Mucosa of descending colon (tissue), 3 donors: ENCODE measurements at regions not wholly inside any gene's neighbourhood (a gene's known extent, or its start where the extent isn't known, plus 50 kb on each side); places are given as distances from the start of the nearest gene placed in this dataset.

Experiments
- ATAC-seq: fragments of 200-7000 bp; cut with Tn5 transposase; one replicate; pipeline ENCODE4 v1.9.1; 2020; ENCODE audit warnings: mild to moderate bottlenecking, moderate library complexity
- DNase-seq, 3 donors: peaks; one replicate each; pipeline ENCODE4 v3.0.0-alpha.2; 2020
- H3K36me3 ChIP-seq: fragments of 200-600 bp; one replicate; pipeline ENCODE4 v1.8.0; 2021; ENCODE audit warnings: low read depth, mild to moderate bottlenecking
- H3K4me1 ChIP-seq: fragments of 200-600 bp; one replicate; pipeline ENCODE4 v1.8.0; 2021; ENCODE audit warnings: low read depth, mild to moderate bottlenecking
- H3K4me3 ChIP-seq: fragments of 200-600 bp; one replicate; pipeline ENCODE4 v1.8.0; 2021; ENCODE audit warnings: mild to moderate bottlenecking
- H3K9me3 ChIP-seq: fragments of 200-600 bp; one replicate; pipeline ENCODE4 v1.8.0; 2021; ENCODE audit warnings: mild to moderate bottlenecking
- intact Hi-C, 2 donors: fragments of 100-400 bp; cut with DNase I in 1 of 2; cut with micrococcal nuclease in 1 of 2; formaldehyde crosslinking; loops; one replicate each; pipeline versions ENCODE4 v1.11.0 to v1.11.1; 2022; cut with DNase I, micrococcal nuclease
- TF ChIP-seq, protein P1 (sequence below): fragments of 200-600 bp; IDR thresholded peaks from one replicate; pipeline ENCODE4 v1.8.0; 2022; ENCODE audit warnings: antibody characterized with exemption, mild to moderate bottlenecking
- donor health status: DM: no; HTN: no; CAD: no; lungs with moderate emphysema.
- donor health status: DM: no; HTN: no; CAD: no.
- donor health status: DM: no; HTN: yes; CAD: no.

GRCh38 chr2:217742276-217742675 is 260.5 kb downstream of the TNS1 start:
- no peak for DNase-seq
- intact Hi-C loops = no loop called here
- no peaks in the 10 kb centered on the region for H3K36me3 ChIP-seq
- H3K4me3 ChIP-seq = no peak overlapping the region
- TF ChIP-seq, protein P1, sequence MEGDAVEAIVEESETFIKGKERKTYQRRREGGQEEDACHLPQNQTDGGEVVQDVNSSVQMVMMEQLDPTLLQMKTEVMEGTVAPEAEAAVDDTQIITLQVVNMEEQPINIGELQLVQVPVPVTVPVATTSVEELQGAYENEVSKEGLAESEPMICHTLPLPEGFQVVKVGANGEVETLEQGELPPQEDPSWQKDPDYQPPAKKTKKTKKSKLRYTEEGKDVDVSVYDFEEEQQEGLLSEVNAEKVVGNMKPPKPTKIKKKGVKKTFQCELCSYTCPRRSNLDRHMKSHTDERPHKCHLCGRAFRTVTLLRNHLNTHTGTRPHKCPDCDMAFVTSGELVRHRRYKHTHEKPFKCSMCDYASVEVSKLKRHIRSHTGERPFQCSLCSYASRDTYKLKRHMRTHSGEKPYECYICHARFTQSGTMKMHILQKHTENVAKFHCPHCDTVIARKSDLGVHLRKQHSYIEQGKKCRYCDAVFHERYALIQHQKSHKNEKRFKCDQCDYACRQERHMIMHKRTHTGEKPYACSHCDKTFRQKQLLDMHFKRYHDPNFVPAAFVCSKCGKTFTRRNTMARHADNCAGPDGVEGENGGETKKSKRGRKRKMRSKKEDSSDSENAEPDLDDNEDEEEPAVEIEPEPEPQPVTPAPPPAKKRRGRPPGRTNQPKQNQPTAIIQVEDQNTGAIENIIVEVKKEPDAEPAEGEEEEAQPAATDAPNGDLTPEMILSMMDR = no peak
- no peak for ATAC-seq
- H3K4me1 ChIP-seq = no peaks in the 10 kb centered on the region
- no peaks in the 10 kb centered on the region for H3K9me3 ChIP-seq

GRCh38 chr2:217741381-217741955 is 261.3 kb downstream of the TNS1 start:
- Histone ChIP-seq H3K9me3 (no peaks in the 10 kb centered on the region), H3K4me3 (no peak overlapping the region), H3K36me3 (no peaks in the 10 kb centered on the region), H3K4me1 (no peaks in the 10 kb centered on the region)
- no peak for ATAC-seq
- DNase-seq = no peak
- intact Hi-C loops = no loop called here
- TF ChIP-seq, protein P1 = no peak

DNA sequence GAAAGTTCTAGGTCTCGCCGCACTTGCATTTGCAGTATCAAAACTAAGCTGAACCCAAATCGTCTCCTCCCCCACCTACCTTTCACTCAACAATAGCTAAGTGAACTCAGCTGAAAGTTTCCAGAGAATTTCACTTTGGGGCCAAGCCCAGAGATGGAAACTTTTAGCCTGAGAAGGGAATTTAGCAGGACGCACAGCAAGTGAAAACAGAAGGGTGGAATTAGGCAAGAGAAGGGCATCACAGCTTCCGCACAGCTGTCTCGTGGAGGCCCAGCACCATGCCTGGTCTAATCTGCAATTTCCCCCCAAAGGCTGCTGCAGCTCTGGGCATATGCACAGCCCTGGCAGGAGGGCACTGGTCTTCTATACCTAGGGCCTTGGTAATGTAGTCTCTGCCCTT is 262.0 kb downstream of the TNS1 start:
- Histone ChIP-seq H3K4me1 (no peaks in the 10 kb centered on the region), H3K36me3 (no peaks in the 10 kb centered on the region), H3K4me3 (no peak overlapping the region), H3K9me3 (no peaks in the 10 kb centered on the region)
- TF ChIP-seq, protein P1 = no peak
- no peak for DNase-seq
- intact Hi-C loops = no loop called here
- no peak for ATAC-seq

GRCh38 chr2:217740178-217740577 is 262.6 kb downstream of the TNS1 start:
- no peak for DNase-seq
- no peaks in the 10 kb centered on the region for H3K36me3 ChIP-seq
- TF ChIP-seq, protein P1 = no peak
- H3K9me3 ChIP-seq = no peaks in the 10 kb centered on the region
- ATAC-seq = no peak
- no peaks in the 10 kb centered on the region for H3K4me1 ChIP-seq
- H3K4me3 ChIP-seq = no peak overlapping the region
- intact Hi-C loops = no loop called here

GRCh38 chr2:217739741-217740140 is 263.1 kb downstream of the TNS1 start:
- H3K4me1 ChIP-seq = no peaks in the 10 kb centered on the region
- ATAC-seq = no peak
- H3K9me3 ChIP-seq = no peaks in the 10 kb centered on the region
- TF ChIP-seq, protein P1 = no peak
- intact Hi-C loops = no loop called here
- DNase-seq = no peak
- no peaks in the 10 kb centered on the region for H3K36me3 ChIP-seq
- H3K4me3 ChIP-seq = no peak overlapping the region

- no peak overlapping the region for H3K4me3 ChIP-seq
- H3K4me1 ChIP-seq = no peaks in the 10 kb centered on the region
- no peak for DNase-seq
- TF ChIP-seq, protein P1 = no peak
- no peaks in the 10 kb centered on the region for H3K36me3 ChIP-seq
- H3K9me3 ChIP-seq = no peaks in the 10 kb centered on the region
- no peak for ATAC-seq
- intact Hi-C loops = no loop called here
These were observed 264.7 kb downstream of the TNS1 start for GRCh38 chr2:217738061-217738460.
